Activated gamma-delta T cell treated with Interleukin-2 at 50 U/mL for 16 hours (primary cell): ENCODE measurements at regions not wholly inside any gene's neighbourhood (a gene's known extent, or its start where the extent isn't known, plus 50 kb on each side); places are given as distances from the start of the nearest gene placed in this dataset.

ENCODE experiments used
- DNase-seq: peaks from one replicate; pipeline ENCODE4 v3.0.0-alpha.2; 2020

GRCh38 chr16:86810062-86810461 is 231.7 kb downstream of the FOXL1 start:
- no peak for DNase-seq

GRCh38 chr16:86812363-86812970 is 234.1 kb downstream of the FOXL1 start:
- no peak for DNase-seq

GRCh38 chr16:86814256-86814655 is 235.9 kb downstream of the FOXL1 start:
- no peak for DNase-seq

- no peak for DNase-seq
Observed at GRCh38 chr16:86816930-86817625, 238.7 kb downstream of the FOXL1 start.

- no peak for DNase-seq
Observed at GRCh38 chr16:86818671-86819532, 240.6 kb downstream of the FOXL1 start.

- DNase-seq: no peak
Observed at GRCh38 chr16:86819533-86819892, 241.2 kb downstream of the FOXL1 start.

GRCh38 chr16:86821895-86822294 is 243.5 kb downstream of the FOXL1 start:
- DNase-seq: no peak

- DNase-seq: no peak
Observed at GRCh38 chr16:86823125-86823524, 244.8 kb downstream of the FOXL1 start.

GRCh38 chr16:86823888-86824671 is 245.7 kb downstream of the FOXL1 start:
- no peak for DNase-seq

- no peak for DNase-seq
Observed at GRCh38 chr16:86824751-86825296, 246.5 kb downstream of the FOXL1 start.

GRCh38 chr16:86825631-86826030 is 247.3 kb downstream of the FOXL1 start:
- DNase-seq: no peak

- DNase-seq: no peak
Observed at GRCh38 chr16:86826941-86827340, 248.6 kb downstream of the FOXL1 start.

- no peak for DNase-seq
Observed at GRCh38 chr16:86827521-86827920, 249.2 kb downstream of the FOXL1 start.

- DNase-seq: no peak
Observed at GRCh38 chr16:86828202-86828601, 249.9 kb downstream of the FOXL1 start.

GRCh38 chr16:86828653-86829052 is 250.3 kb downstream of the FOXL1 start:
- DNase-seq: no peak

GRCh38 chr16:86831366-86831765 is 253.0 kb downstream of the FOXL1 start:
- DNase-seq: no peak

- no peak for DNase-seq
Observed at GRCh38 chr16:86833136-86833535, 254.8 kb downstream of the FOXL1 start.

GRCh38 chr16:86834451-86835035 is 256.2 kb downstream of the FOXL1 start:
- no peak for DNase-seq

- DNase-seq: no peak
Observed at GRCh38 chr16:86835982-86836381, 257.6 kb downstream of the FOXL1 start.

GRCh38 chr16:86836503-86837129 is 258.3 kb downstream of the FOXL1 start:
- no peak for DNase-seq

- DNase-seq: no peak
Observed at GRCh38 chr16:86843812-86844211, 265.5 kb downstream of the FOXL1 start.

GRCh38 chr16:86844695-86845094 is 266.3 kb downstream of the FOXL1 start:
- DNase-seq: no peak
